ENCODE measurements at regions not wholly inside any gene's neighbourhood (a gene's known extent, or its start where the extent isn't known, plus 50 kb on each side); places are given as distances from the start of the nearest gene placed in this dataset.

DNA sequence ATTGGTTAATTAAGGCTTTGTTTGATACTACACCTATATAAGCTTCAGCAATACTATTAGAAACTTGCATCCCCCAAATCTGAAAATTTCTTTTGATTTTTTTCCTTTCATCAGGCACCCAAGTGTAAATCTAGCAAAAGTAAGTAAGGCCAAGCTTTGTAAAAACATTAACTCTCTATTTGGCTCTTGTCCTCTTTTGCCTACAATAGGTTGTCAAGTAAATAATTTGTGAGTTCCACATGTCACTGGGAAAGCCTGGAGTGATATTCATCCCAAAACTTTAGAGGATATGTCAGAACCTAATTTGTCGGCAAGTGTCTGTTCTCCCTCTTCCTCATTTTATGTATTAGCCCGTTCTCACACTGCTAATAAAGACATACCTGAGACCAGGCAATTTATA is 492.4 kb downstream of the IPMK start:
- Histone ChIP-seq H3K27ac (ENCODE audit: low read depth in 2 of 2, low read length in 1 of 2) (no peak overlapping the region), H3K9me3 (ENCODE audit: control insufficient read depth in 2 of 2, insufficient read depth in 1 of 2, low read depth in 1 of 2, low read length in 1 of 2) (peaks cover 0 to 2% of the 10 kb centered on the region in 2 donors), H3K36me3 (ENCODE audit: control insufficient read depth in 2 of 2, insufficient read depth in 2 of 2, low read length in 1 of 2) (no peaks in the 10 kb centered on the region), H3K4me3 (ENCODE audit: low read depth in 1 of 2, low read length in 2 of 2) (no peak overlapping the region), H3K27me3 (ENCODE audit: control insufficient read depth in 1 of 2, insufficient read depth in 2 of 2, low read length in 2 of 2) (no peaks in the 10 kb centered on the region), H3K4me1 (ENCODE audit: control insufficient read depth in 2 of 2, insufficient read depth in 2 of 2, low read length in 1 of 2) (no peaks in the 10 kb centered on the region)
- 78 to 81% methylated on average over 2 of the region's 2 CpGs for whole genome bisulfite sequencing, 2 donors

GRCh38 chr10:57769298-57769697 is 498.4 kb downstream of the IPMK start:
- 81 to 89% methylated on average over 1 of the region's 1 CpG for WGBS, 2 donors
- H3K4me1 ChIP-seq (ENCODE audit: control insufficient read depth in 2 of 2, insufficient read depth in 2 of 2, low read length in 1 of 2) = no peaks in the 10 kb centered on the region

DNA sequence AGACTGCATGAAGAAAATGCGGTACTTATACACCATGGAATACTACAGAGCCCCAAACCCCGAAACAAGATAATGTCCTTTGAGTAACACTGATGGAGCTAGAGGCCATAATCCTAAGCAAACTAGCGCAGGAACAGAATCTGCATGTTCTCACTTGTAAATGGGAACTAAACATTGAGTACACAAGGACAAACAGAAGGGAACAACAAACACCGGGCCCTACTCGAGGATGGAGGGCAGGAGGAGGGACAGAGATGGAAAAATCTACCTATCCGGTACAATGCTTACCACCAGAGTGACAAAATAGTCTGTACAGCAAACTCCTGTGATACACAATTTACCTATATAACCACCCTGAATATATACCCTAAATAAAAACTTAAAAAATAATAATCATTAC is 507.9 kb downstream of the IPMK start:
- 72 to 78% methylated on average over 6 of the region's 6 CpGs for WGBS, 2 donors
- no peak overlapping the region for H3K27ac ChIP-seq (ENCODE audit: low read depth in 2 of 2, low read length in 1 of 2)
- H3K4me1 ChIP-seq (ENCODE audit: control insufficient read depth in 2 of 2, insufficient read depth in 2 of 2, low read length in 1 of 2) = no peaks in the 10 kb centered on the region
- no peak overlapping the region for H3K4me3 ChIP-seq (ENCODE audit: low read depth in 1 of 2, low read length in 2 of 2)
- H3K36me3 ChIP-seq (ENCODE audit: control insufficient read depth in 2 of 2, insufficient read depth in 2 of 2, low read length in 1 of 2) = no peaks in the 10 kb centered on the region
- H3K27me3 ChIP-seq (ENCODE audit: control insufficient read depth in 1 of 2, insufficient read depth in 2 of 2, low read length in 2 of 2) = no peaks in the 10 kb centered on the region
- H3K9me3 ChIP-seq (ENCODE audit: control insufficient read depth in 2 of 2, insufficient read depth in 1 of 2, low read depth in 1 of 2, low read length in 1 of 2) = no peaks in the 10 kb centered on the region

More at GRCh38 chr10:57769298-57769697, 498.4 kb downstream of the IPMK start:
- Histone ChIP-seq H3K36me3 (ENCODE audit: control insufficient read depth in 2 of 2, insufficient read depth in 2 of 2, low read length in 1 of 2) (no peaks in the 10 kb centered on the region), H3K27me3 (ENCODE audit: control insufficient read depth in 1 of 2, insufficient read depth in 2 of 2, low read length in 2 of 2) (no peaks in the 10 kb centered on the region), H3K4me3 (ENCODE audit: low read depth in 1 of 2, low read length in 2 of 2) (no peak overlapping the region), H3K27ac (ENCODE audit: low read depth in 2 of 2, low read length in 1 of 2) (no peak overlapping the region), H3K9me3 (ENCODE audit: control insufficient read depth in 2 of 2, insufficient read depth in 1 of 2, low read depth in 1 of 2, low read length in 1 of 2) (peaks cover 0 to 3% of the 10 kb centered on the region in 2 donors)

DNA sequence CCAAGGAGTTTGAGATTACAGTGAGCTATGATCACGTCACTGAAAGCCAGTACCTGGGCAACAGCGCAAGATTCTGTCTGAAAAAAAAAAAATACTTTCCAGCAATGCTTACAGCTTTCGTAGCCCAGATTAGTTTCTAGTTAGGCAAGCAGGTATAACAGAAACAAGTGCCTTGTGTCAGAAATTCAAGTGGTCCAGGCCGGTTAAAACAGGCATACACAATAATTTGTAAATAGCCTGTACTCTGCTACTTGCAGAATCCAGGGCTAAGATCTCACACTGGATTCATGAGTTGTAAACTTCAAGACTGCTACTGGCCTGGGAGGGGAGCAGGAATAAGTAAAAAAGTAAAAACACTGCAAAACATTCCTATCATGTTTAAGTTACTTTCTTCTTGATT is 512.9 kb downstream of the IPMK start:
- WGBS, 2 donors = 84 to 86% methylated on average over 4 of the region's 4 CpGs
- H3K9me3 ChIP-seq (ENCODE audit: control insufficient read depth in 2 of 2, insufficient read depth in 1 of 2, low read depth in 1 of 2, low read length in 1 of 2) = no peaks in the 10 kb centered on the region
- H3K36me3 ChIP-seq (ENCODE audit: control insufficient read depth in 2 of 2, insufficient read depth in 2 of 2, low read length in 1 of 2) = no peaks in the 10 kb centered on the region
- H3K27ac ChIP-seq (ENCODE audit: low read depth in 2 of 2, low read length in 1 of 2) = no peak overlapping the region
- no peaks in the 10 kb centered on the region for H3K27me3 ChIP-seq (ENCODE audit: control insufficient read depth in 1 of 2, insufficient read depth in 2 of 2, low read length in 2 of 2)
- H3K4me3 ChIP-seq (ENCODE audit: low read depth in 1 of 2, low read length in 2 of 2) = no peak overlapping the region
- no peaks in the 10 kb centered on the region for H3K4me1 ChIP-seq (ENCODE audit: control insufficient read depth in 2 of 2, insufficient read depth in 2 of 2, low read length in 1 of 2)

DNA sequence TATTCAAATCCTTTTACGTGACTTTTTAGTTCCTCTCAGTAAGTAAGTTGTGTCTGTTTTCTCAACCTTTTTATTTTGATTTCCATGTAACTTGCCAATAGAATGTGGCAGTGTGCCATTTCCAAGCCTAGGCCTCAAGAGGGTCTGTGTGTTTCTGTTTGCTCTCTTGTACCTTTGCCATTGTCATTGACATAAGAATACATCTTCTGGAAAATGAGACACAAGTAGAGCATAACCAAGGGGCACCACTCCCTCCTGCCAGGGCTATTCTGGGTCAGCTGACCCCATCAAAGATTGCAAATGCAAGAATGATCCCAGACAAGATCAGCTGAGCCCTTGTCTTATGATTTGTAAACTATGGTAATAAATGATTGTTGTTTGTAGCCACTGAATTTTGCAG is 524.0 kb downstream of the IPMK start:
- H3K36me3 ChIP-seq (ENCODE audit: control insufficient read depth in 2 of 2, insufficient read depth in 2 of 2, low read length in 1 of 2) = no peaks in the 10 kb centered on the region
- no peak overlapping the region for H3K27ac ChIP-seq (ENCODE audit: low read depth in 2 of 2, low read length in 1 of 2)
- no peaks in the 10 kb centered on the region for H3K9me3 ChIP-seq (ENCODE audit: control insufficient read depth in 2 of 2, insufficient read depth in 1 of 2, low read depth in 1 of 2, low read length in 1 of 2)
- H3K4me1 ChIP-seq (ENCODE audit: control insufficient read depth in 2 of 2, insufficient read depth in 2 of 2, low read length in 1 of 2) = no peaks in the 10 kb centered on the region
- WGBS, 2 donors = 76 to 89% methylated on average over 1 of the region's 1 CpG
- H3K4me3 ChIP-seq (ENCODE audit: low read depth in 1 of 2, low read length in 2 of 2) = no peak overlapping the region
- H3K27me3 ChIP-seq (ENCODE audit: control insufficient read depth in 1 of 2, insufficient read depth in 2 of 2, low read length in 2 of 2) = no peaks in the 10 kb centered on the region

GRCh38 chr10:57741751-57742150 is 525.9 kb downstream of the IPMK start:
- Histone ChIP-seq H3K36me3 (ENCODE audit: control insufficient read depth in 2 of 2, insufficient read depth in 2 of 2, low read length in 1 of 2) (no peaks in the 10 kb centered on the region), H3K4me1 (ENCODE audit: control insufficient read depth in 2 of 2, insufficient read depth in 2 of 2, low read length in 1 of 2) (no peaks in the 10 kb centered on the region), H3K9me3 (ENCODE audit: control insufficient read depth in 2 of 2, insufficient read depth in 1 of 2, low read depth in 1 of 2, low read length in 1 of 2) (peaks cover 0 to 6% of the 10 kb centered on the region in 2 donors), H3K27ac (ENCODE audit: low read depth in 2 of 2, low read length in 1 of 2) (no peak overlapping the region), H3K4me3 (ENCODE audit: low read depth in 1 of 2, low read length in 2 of 2) (no peak overlapping the region), H3K27me3 (ENCODE audit: control insufficient read depth in 1 of 2, insufficient read depth in 2 of 2, low read length in 2 of 2) (no peaks in the 10 kb centered on the region)
- WGBS, 2 donors = 77 to 80% methylated on average over 3 of the region's 3 CpGs

GRCh38 chr10:57723305-57723704 is 544.4 kb downstream of the IPMK start:
- H3K9me3 ChIP-seq (ENCODE audit: control insufficient read depth in 2 of 2, insufficient read depth in 1 of 2, low read depth in 1 of 2, low read length in 1 of 2) = no peaks in the 10 kb centered on the region
- H3K36me3 ChIP-seq (ENCODE audit: control insufficient read depth in 2 of 2, insufficient read depth in 2 of 2, low read length in 1 of 2) = no peaks in the 10 kb centered on the region
- no peaks in the 10 kb centered on the region for H3K27me3 ChIP-seq (ENCODE audit: control insufficient read depth in 1 of 2, insufficient read depth in 2 of 2, low read length in 2 of 2)
- no peak overlapping the region for H3K4me3 ChIP-seq (ENCODE audit: low read depth in 1 of 2, low read length in 2 of 2)
- H3K27ac ChIP-seq (ENCODE audit: low read depth in 2 of 2, low read length in 1 of 2) = no peak overlapping the region
- WGBS, 2 donors = 71 to 83% methylated on average over 1 of the region's 1 CpG
- no peaks in the 10 kb centered on the region for H3K4me1 ChIP-seq (ENCODE audit: control insufficient read depth in 2 of 2, insufficient read depth in 2 of 2, low read length in 1 of 2)

DNA sequence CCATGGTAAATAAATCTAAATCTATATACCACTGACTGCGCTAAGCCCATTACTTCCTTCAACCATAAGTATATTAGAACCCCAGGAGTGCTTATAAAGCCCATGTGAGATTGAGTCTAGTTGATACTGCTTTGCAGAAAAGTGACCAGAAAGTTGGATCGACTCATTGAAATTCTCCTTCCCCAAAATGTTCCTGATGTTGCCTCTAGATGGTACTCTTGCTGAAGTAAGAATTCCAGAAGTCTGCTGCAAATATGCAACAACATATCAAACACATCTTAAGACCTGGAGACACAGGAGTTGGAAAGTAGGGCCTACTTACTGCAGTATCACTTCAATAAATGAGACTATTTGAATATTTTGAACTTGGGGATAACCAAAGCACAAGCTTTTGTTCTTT is 550.8 kb downstream of the IPMK start:
- H3K9me3 ChIP-seq (ENCODE audit: control insufficient read depth in 2 of 2, insufficient read depth in 1 of 2, low read depth in 1 of 2, low read length in 1 of 2) = no peaks in the 10 kb centered on the region
- no peak overlapping the region for H3K4me3 ChIP-seq (ENCODE audit: low read depth in 1 of 2, low read length in 2 of 2)
- H3K27ac ChIP-seq (ENCODE audit: low read depth in 2 of 2, low read length in 1 of 2) = no peak overlapping the region
- peaks cover 0 to 3% of the 10 kb centered on the region in 2 donors for H3K27me3 ChIP-seq (ENCODE audit: control insufficient read depth in 1 of 2, insufficient read depth in 2 of 2, low read length in 2 of 2)
- no peaks in the 10 kb centered on the region for H3K4me1 ChIP-seq (ENCODE audit: control insufficient read depth in 2 of 2, insufficient read depth in 2 of 2, low read length in 1 of 2)
- WGBS, 2 donors = 67 to 76% methylated on average over 2 of the region's 2 CpGs
- H3K36me3 ChIP-seq (ENCODE audit: control insufficient read depth in 2 of 2, insufficient read depth in 2 of 2, low read length in 1 of 2) = no peaks in the 10 kb centered on the region

DNA sequence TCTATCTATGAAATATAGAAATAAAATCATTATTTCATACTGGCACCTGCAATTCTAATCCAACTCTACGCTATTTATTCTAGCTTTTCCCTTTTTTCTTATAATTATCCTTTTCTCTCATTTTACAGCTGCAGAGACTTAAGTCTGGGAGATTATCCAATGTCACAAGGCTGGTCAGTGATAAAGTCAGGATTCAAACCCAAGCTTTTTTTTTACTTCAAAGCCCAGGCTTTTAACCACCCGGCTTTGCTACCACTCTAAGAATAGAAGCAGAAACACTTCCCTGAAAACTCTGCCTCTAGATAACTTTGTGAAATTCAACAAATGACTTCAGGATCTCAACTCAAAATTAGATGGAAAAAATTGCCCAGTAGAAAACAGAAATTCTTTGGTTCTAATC is 552.5 kb downstream of the IPMK start:
- H3K27ac ChIP-seq (ENCODE audit: low read depth in 2 of 2, low read length in 1 of 2) = no peak overlapping the region
- H3K36me3 ChIP-seq (ENCODE audit: control insufficient read depth in 2 of 2, insufficient read depth in 2 of 2, low read length in 1 of 2) = no peaks in the 10 kb centered on the region
- H3K27me3 ChIP-seq (ENCODE audit: control insufficient read depth in 1 of 2, insufficient read depth in 2 of 2, low read length in 2 of 2) = peaks cover 0 to 3% of the 10 kb centered on the region in 2 donors
- no peak overlapping the region for H3K4me3 ChIP-seq (ENCODE audit: low read depth in 1 of 2, low read length in 2 of 2)
- H3K4me1 ChIP-seq (ENCODE audit: control insufficient read depth in 2 of 2, insufficient read depth in 2 of 2, low read length in 1 of 2) = no peaks in the 10 kb centered on the region
- no peaks in the 10 kb centered on the region for H3K9me3 ChIP-seq (ENCODE audit: control insufficient read depth in 2 of 2, insufficient read depth in 1 of 2, low read depth in 1 of 2, low read length in 1 of 2)
- WGBS, 2 donors = 67 to 76% methylated on average over 2 of the region's 2 CpGs

GRCh38 chr10:57707300-57707658 is 560.4 kb downstream of the IPMK start:
- 44 to 70% methylated on average over 2 of the region's 2 CpGs for WGBS, 2 donors
- H3K4me1 ChIP-seq (ENCODE audit: control insufficient read depth in 2 of 2, insufficient read depth in 2 of 2, low read length in 1 of 2) = no peaks in the 10 kb centered on the region
- no peaks in the 10 kb centered on the region for H3K27me3 ChIP-seq (ENCODE audit: control insufficient read depth in 1 of 2, insufficient read depth in 2 of 2, low read length in 2 of 2)
- H3K27ac ChIP-seq (ENCODE audit: low read depth in 2 of 2, low read length in 1 of 2) = no peak overlapping the region
- no peaks in the 10 kb centered on the region for H3K36me3 ChIP-seq (ENCODE audit: control insufficient read depth in 2 of 2, insufficient read depth in 2 of 2, low read length in 1 of 2)
- H3K9me3 ChIP-seq (ENCODE audit: control insufficient read depth in 2 of 2, insufficient read depth in 1 of 2, low read depth in 1 of 2, low read length in 1 of 2) = no peaks in the 10 kb centered on the region
- H3K4me3 ChIP-seq (ENCODE audit: low read depth in 1 of 2, low read length in 2 of 2) = no peak overlapping the region

Measured in esophagus (tissue), 2 donors.